ENCODE measurements at regions not wholly inside any gene's neighbourhood (a gene's known extent, or its start where the extent isn't known, plus 50 kb on each side); places are given as distances from the start of the nearest gene placed in this dataset.

DNA sequence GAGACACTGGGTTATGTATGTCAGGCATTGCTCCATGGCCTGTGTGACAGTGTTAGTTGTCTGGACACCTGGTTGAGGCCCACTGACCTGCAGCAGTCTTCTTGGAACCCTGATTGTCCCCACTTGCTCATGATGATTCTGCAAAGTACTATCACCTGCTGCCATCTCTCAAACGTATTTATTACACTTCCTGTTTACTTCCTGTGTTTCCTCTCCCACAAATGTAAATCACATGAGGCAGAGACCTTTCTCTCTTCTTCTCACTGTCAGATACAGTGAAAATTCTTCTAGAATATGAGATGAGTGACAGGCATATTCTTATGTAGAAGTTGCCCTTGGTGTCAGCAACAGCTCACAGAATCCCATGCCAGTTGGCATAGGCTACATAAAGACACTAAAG is 186.9 kb upstream of the CNTN1 start:
- peaks cover 4% of the 10 kb centered on the region for H3K4me1 Mint-ChIP-seq
- no peak overlapping the region for H3K27ac Mint-ChIP-seq
- no peak overlapping the region for H3K4me3 Mint-ChIP-seq
- peaks cover 2% of the 10 kb centered on the region for H3K9me3 Mint-ChIP-seq (ENCODE audit: low read depth)
- no peaks in the 10 kb centered on the region for H3K27me3 Mint-ChIP-seq
- no peak for ATAC-seq
- CTCF ChIA-PET = no interaction called here
- no peak for DNase-seq
- H3K36me3 Mint-ChIP-seq = no peaks in the 10 kb centered on the region

DNA sequence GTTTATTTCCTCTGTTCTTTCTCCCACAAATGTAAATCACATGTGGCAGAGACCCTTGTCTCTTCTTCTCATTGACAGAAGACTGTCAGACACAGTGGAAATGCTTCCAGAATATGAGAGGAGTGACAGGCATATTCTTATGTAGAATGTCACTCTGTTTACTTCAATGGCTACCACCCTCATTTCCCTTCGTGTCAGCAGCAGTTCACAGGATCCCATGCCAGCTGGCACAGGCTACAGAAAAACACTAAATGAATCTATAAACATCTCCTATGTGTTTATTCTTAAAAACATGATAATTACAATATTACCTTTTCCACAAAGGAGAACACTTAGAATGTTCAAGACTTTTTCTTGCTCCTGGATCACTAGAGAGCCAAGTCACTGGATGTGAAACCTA is 183.8 kb upstream of the CNTN1 start:
- no peak overlapping the region for H3K27ac Mint-ChIP-seq
- peaks cover 2% of the 10 kb centered on the region for H3K9me3 Mint-ChIP-seq (ENCODE audit: low read depth)
- ATAC-seq = no peak
- no peak overlapping the region for H3K4me3 Mint-ChIP-seq
- no peaks in the 10 kb centered on the region for H3K36me3 Mint-ChIP-seq
- CTCF ChIA-PET = no interaction called here
- peaks cover 4% of the 10 kb centered on the region for H3K4me1 Mint-ChIP-seq
- DNase-seq = no peak
- no peaks in the 10 kb centered on the region for H3K27me3 Mint-ChIP-seq

DNA sequence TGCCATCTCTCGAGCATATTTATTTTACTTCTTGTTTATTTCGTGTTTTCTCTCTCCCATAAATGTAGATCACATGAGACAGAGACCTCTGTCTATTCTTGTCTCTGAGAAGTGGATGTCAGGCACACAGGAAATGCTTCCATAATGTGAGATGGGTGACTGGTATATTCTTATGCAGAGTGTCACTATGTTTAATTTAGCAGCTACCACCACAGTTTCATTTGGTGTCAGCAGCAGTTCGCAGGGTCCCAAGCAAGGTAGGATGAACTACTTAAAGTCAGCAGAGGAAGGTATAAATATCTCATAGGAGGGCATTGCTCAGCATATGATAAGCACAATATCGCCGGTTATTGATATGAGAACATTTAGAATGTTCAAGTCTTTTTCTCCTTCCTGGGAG is 180.9 kb upstream of the CNTN1 start:
- CTCF ChIA-PET = no interaction called here
- no peaks in the 10 kb centered on the region for H3K27me3 Mint-ChIP-seq
- no peaks in the 10 kb centered on the region for H3K9me3 Mint-ChIP-seq (ENCODE audit: low read depth)
- peaks cover 8% of the 10 kb centered on the region for H3K4me1 Mint-ChIP-seq
- ATAC-seq = no peak
- no peak for DNase-seq
- no peak overlapping the region for H3K4me3 Mint-ChIP-seq
- H3K27ac Mint-ChIP-seq = no peak overlapping the region
- no peaks in the 10 kb centered on the region for H3K36me3 Mint-ChIP-seq

DNA sequence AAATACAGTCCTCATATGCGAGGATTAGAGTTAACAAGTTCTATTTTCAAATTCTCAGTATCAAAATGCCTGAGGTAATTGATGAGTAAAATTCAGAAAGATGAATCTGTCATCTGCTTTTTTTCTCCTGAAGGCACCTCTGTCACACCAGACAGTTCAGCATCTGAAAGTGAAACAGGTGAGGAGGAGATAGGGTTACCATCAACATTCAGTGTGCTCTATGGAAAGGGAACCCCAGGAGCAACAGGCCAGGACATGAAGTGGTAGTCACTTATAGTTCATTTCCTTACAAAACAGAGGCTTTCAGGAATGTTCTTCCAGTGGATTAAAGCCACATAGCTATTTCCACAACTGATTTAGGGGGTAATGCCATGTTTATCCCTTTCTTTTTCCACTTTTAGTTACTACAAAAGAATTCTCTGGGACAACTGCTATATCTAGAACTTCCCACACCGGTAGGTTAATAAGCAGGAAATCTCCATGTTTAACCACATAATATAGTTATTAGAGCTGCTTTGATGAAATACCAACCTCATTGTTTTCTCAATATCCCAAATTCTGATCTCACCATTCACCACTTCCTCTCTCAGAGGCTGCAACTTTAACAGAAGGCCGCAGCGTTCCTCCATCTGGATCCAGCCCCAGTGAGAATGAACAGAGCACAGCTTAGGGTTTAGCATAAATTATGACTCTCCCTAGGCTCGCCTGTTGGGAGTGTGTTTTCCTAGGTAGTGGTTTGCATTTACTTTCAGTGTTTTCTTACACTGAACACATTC is 177.0 kb upstream of the CNTN1 start:
- Mint-ChIP-seq H3K4me3 (no peak overlapping the region), H3K36me3 (no peaks in the 10 kb centered on the region), H3K9me3 (ENCODE audit: low read depth) (no peaks in the 10 kb centered on the region), H3K27me3 (no peaks in the 10 kb centered on the region), H3K27ac (no peak overlapping the region), H3K4me1 (peaks cover 8% of the 10 kb centered on the region)
- CTCF ChIA-PET = no interaction called here
- DNase-seq = no peak
- peak; percentile 30 for ATAC-seq

DNA sequence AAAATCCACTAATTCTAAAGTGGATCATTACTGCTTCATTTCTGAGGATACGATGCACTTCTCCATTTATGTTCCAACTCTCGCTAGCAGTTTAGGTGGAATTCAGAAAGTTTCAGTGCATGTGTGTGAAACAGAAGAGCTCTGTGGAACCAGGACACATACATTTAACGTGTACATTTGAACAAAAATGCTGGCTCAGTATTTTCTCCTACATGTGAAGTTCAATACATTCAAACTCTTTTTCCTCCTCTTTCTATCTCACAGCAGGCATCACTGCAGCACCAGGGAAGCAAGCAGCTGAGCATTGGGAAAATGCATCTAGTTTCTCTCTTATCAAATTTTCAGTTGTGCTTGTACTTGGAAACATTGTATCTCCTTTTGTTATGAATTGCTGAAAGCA is 169.4 kb upstream of the CNTN1 start:
- no peaks in the 10 kb centered on the region for H3K4me1 Mint-ChIP-seq
- H3K36me3 Mint-ChIP-seq = peaks cover 1% of the 10 kb centered on the region
- no peaks in the 10 kb centered on the region for H3K9me3 Mint-ChIP-seq (ENCODE audit: low read depth)
- CTCF ChIA-PET = no interaction called here
- no peak overlapping the region for H3K27ac Mint-ChIP-seq
- no peaks in the 10 kb centered on the region for H3K27me3 Mint-ChIP-seq
- no peak overlapping the region for H3K4me3 Mint-ChIP-seq
- DNase-seq (no peak), ATAC-seq (no peak)

- Mint-ChIP-seq H3K4me3 (no peak overlapping the region), H3K9me3 (ENCODE audit: low read depth) (no peaks in the 10 kb centered on the region), H3K4me1 (no peaks in the 10 kb centered on the region), H3K36me3 (peaks cover 1% of the 10 kb centered on the region), H3K27me3 (no peaks in the 10 kb centered on the region), H3K27ac (no peak overlapping the region)
- CTCF ChIA-PET = no interaction called here
- no peak for DNase-seq
- ATAC-seq = no peak
Observed at GRCh38 chr12:40525054-40525453, 167.2 kb upstream of the CNTN1 start.

- ATAC-seq = no peak
- H3K4me1 Mint-ChIP-seq = no peaks in the 10 kb centered on the region
Observed at GRCh38 chr12:40534828-40535227, 157.4 kb upstream of the CNTN1 start.

DNA sequence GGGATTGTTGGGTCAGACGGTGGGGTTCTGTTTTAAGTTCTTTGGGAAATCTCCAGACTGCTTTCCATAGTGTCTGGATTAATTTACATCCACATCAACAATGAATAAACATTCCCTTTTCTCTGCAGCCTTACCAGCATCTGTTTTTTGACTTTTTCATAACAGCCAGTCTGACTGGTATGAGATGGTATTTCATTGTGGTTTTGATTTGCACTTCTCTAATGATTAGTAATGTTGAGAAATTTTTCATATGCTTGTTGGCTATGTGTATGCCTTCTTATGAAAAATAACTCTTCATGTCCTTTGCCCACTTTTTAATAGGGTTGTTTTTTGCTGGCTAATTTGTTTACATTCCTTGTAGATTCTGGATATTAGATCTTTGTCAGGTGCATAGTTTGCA is 140.8 kb upstream of the CNTN1 start:
- H3K9me3 Mint-ChIP-seq (ENCODE audit: low read depth) = peaks cover under 1% of the 10 kb centered on the region
- H3K36me3 Mint-ChIP-seq = no peaks in the 10 kb centered on the region
- ATAC-seq = no peak
- no peak overlapping the region for H3K4me3 Mint-ChIP-seq
- no peak for DNase-seq
- no peaks in the 10 kb centered on the region for H3K27me3 Mint-ChIP-seq
- no peaks in the 10 kb centered on the region for H3K4me1 Mint-ChIP-seq
- no peak overlapping the region for H3K27ac Mint-ChIP-seq
- CTCF ChIA-PET = no interaction called here

More at GRCh38 chr12:40534828-40535227, 157.4 kb upstream of the CNTN1 start:
- no peaks in the 10 kb centered on the region for H3K36me3 Mint-ChIP-seq
- H3K4me3 Mint-ChIP-seq = no peak overlapping the region
- DNase-seq = no peak
- CTCF ChIA-PET = no interaction called here
- H3K27ac Mint-ChIP-seq = no peak overlapping the region
- no peaks in the 10 kb centered on the region for H3K27me3 Mint-ChIP-seq
- H3K9me3 Mint-ChIP-seq (ENCODE audit: low read depth) = no peaks in the 10 kb centered on the region

GRCh38 chr12:40552868-40553267 is 139.4 kb upstream of the CNTN1 start:
- H3K27ac Mint-ChIP-seq = no peak overlapping the region
- no peaks in the 10 kb centered on the region for H3K27me3 Mint-ChIP-seq
- H3K36me3 Mint-ChIP-seq = no peaks in the 10 kb centered on the region
- DNase-seq (no peak), ATAC-seq (no peak)
- no peaks in the 10 kb centered on the region for H3K4me1 Mint-ChIP-seq
- H3K4me3 Mint-ChIP-seq = no peak overlapping the region
- no peaks in the 10 kb centered on the region for H3K9me3 Mint-ChIP-seq (ENCODE audit: low read depth)
- CTCF ChIA-PET = no interaction called here

DNA sequence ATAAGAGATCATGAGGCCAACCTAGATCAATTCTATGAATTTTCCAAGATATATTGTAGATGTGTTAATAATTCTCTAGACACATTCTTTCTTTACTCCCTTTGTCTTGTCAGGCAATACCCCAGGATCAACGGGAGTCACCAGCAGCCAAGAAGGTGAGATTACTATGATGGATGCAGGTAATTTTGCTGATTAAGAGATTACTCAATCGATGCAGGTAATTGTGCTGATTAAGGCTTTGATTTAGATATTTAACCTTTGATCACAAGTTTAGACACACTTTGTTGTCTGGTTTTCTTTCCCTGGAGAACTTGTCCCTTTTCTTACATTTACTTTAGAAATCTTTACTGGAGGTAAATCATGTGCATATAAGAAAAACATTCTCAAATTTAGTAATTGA is 134.3 kb upstream of the CNTN1 start:
- Mint-ChIP-seq H3K4me1 (no peaks in the 10 kb centered on the region), H3K9me3 (ENCODE audit: low read depth) (no peaks in the 10 kb centered on the region), H3K27ac (no peak overlapping the region), H3K36me3 (no peaks in the 10 kb centered on the region), H3K27me3 (no peaks in the 10 kb centered on the region), H3K4me3 (no peak overlapping the region)
- DNase-seq = no peak
- CTCF ChIA-PET = no interaction called here
- no peak for ATAC-seq

GRCh38 chr12:40559865-40560264 is 132.4 kb upstream of the CNTN1 start:
- H3K9me3 Mint-ChIP-seq (ENCODE audit: low read depth) = no peaks in the 10 kb centered on the region
- no peaks in the 10 kb centered on the region for H3K36me3 Mint-ChIP-seq
- DNase-seq (no peak), ATAC-seq (no peak)
- no peaks in the 10 kb centered on the region for H3K27me3 Mint-ChIP-seq
- H3K4me3 Mint-ChIP-seq = no peak overlapping the region
- H3K4me1 Mint-ChIP-seq = no peaks in the 10 kb centered on the region
- CTCF ChIA-PET = no interaction called here
- no peak overlapping the region for H3K27ac Mint-ChIP-seq

DNA sequence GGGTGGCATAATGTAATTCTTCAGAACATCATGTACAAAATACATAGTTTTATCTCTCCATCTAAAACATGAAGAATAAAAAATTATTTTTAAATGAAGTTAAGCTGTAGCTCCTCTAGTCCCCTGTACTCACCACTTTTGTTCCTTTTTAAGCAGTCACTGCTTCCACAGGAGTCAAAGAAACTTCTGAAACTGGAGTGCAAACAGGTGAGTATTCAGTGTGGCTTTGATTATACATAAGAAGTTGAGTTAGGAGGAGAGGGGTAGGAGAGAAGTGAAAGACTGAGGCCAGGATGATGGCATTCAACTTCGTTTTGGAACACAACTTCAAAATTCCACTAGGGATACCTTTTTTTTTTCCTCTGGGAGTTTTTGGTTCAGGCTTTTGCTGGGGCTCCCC is 131.4 kb upstream of the CNTN1 start:
- CTCF ChIA-PET = no interaction called here
- Mint-ChIP-seq H3K36me3 (no peaks in the 10 kb centered on the region), H3K27me3 (no peaks in the 10 kb centered on the region)

DNA sequence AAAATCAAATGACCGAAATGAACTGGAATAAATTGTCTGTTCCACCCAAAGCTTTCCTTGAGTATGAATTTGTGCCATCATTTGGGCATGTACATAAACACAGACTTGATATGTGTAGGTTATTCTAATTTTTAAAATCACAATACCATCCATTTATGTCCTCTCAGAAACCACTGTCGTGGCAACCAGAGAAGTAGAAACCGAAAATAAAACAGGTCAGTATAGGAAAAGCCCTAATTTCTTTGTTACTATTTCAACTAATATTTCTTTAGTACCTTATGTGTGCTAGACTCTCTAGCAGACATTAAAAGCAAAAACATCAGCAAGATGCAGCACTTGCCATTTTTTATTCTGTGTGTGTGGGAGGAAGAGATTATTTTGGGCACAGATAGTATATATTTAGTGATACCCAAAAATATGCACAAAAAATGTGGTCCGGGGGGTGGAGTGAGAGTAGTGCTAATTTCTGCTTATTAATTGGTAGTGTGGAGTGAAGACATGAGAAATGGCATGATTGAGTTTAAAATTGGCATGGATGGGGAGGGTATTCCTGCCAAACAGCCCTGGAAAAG is 130.8 kb upstream of the CNTN1 start:
- Mint-ChIP-seq H3K27me3 (no peaks in the 10 kb centered on the region), H3K9me3 (ENCODE audit: low read depth) (no peaks in the 10 kb centered on the region), H3K27ac (no peak overlapping the region), H3K4me3 (no peak overlapping the region), H3K36me3 (no peaks in the 10 kb centered on the region), H3K4me1 (no peaks in the 10 kb centered on the region)
- CTCF ChIA-PET = no interaction called here
- DNase-seq (no peak), ATAC-seq (no peak)

More for the DNA sequence above, 131.4 kb upstream of the CNTN1 start:
- DNase-seq (no peak), ATAC-seq (no peak)
- Mint-ChIP-seq H3K4me1 (no peaks in the 10 kb centered on the region), H3K27ac (no peak overlapping the region), H3K9me3 (ENCODE audit: low read depth) (no peaks in the 10 kb centered on the region), H3K4me3 (no peak overlapping the region)

GRCh38 chr12:40565029-40565633 is 127.1 kb upstream of the CNTN1 start:
- no peaks in the 10 kb centered on the region for H3K27me3 Mint-ChIP-seq
- CTCF ChIA-PET = no interaction called here

More at GRCh38 chr12:40565029-40565633, 127.1 kb upstream of the CNTN1 start:
- Mint-ChIP-seq H3K27ac (no peak overlapping the region), H3K9me3 (ENCODE audit: low read depth) (no peaks in the 10 kb centered on the region), H3K4me1 (no peaks in the 10 kb centered on the region), H3K4me3 (no peak overlapping the region), H3K36me3 (no peaks in the 10 kb centered on the region)
- DNase-seq = no peak
- ATAC-seq = no peak

Measured in activated CD8-positive, alpha-beta memory T cell treated with anti-CD3 and anti-CD28 coated beads, Interleukin-2, amount 10 ng/mL, durations not matched to agents 7 days and 5 days (primary cell).